ENCODE measurements at regions not wholly inside any gene's neighbourhood (a gene's known extent, or its start where the extent isn't known, plus 50 kb on each side); places are given as distances from the start of the nearest gene placed in this dataset.

DNA sequence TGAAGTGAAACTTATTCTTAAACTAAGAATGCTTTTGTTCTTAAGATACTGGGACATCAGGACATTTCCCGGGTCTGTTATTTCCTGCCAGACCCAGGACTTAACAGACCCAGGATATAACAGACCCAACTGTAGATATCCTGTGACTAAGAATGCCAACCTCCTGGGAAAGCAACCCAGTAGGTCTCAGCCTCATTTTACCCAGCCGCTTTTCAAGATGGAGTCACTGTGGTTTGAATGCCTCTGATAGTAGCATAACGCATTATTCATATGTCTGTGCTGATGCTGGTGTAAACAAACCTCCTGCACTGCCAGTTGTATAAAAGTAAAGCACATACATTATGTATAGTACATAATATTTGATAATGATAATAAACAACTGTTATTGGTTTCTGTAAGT lies 185.8 kb upstream of the GPRIN3 start:
- no peak overlapping the region for H3K27ac ChIP-seq (ENCODE audit: low read length in 2 of 2)
- H3K4me1 ChIP-seq (ENCODE audit: control insufficient read depth in 2 of 2, insufficient read depth in 2 of 2, low read length in 2 of 2): no peaks in the 10 kb centered on the region
- POLR2A ChIA-PET: no interaction called here
- no peak overlapping the region for H3K4me3 ChIP-seq (ENCODE audit: control extremely low read depth in 1 of 5, extremely low read depth in 1 of 5, insufficient read depth in 1 of 5, low read depth in 2 of 5, low read length in 4 of 5)
- H3K36me3 ChIP-seq (replicated peaks in 1 of 2; ENCODE audit: control extremely low read depth in 1 of 2, control insufficient read depth in 1 of 2, extremely low read depth in 1 of 2, insufficient read depth in 2 of 2, low read length in 1 of 2): no peaks in the 10 kb centered on the region
- no peaks in the 10 kb centered on the region for H4K20me1 ChIP-seq (ENCODE audit: control insufficient read depth, insufficient read depth, low read length, poor library complexity, severe bottlenecking)
- no peak overlapping the region for H3K4me3 Mint-ChIP-seq
- H3K27me3 ChIP-seq (replicated peaks in 1 of 4; ENCODE audit: control extremely low read depth in 1 of 4, control insufficient read depth in 3 of 4, insufficient read depth in 4 of 4, low read length in 3 of 4): no peaks in the 10 kb centered on the region
- no peak overlapping the region for H3K4me2 ChIP-seq (replicated peaks; ENCODE audit: low read depth, low read length, poor library complexity, severe bottlenecking)
- TF ChIP-seq EZH2 (IDR thresholded peaks at IDR 0.05; ENCODE audit: borderline replicate concordance, insufficient read depth, low read depth, low read length, poor library complexity, severe bottlenecking): no peak
- TF ChIP-seq, protein P1, sequence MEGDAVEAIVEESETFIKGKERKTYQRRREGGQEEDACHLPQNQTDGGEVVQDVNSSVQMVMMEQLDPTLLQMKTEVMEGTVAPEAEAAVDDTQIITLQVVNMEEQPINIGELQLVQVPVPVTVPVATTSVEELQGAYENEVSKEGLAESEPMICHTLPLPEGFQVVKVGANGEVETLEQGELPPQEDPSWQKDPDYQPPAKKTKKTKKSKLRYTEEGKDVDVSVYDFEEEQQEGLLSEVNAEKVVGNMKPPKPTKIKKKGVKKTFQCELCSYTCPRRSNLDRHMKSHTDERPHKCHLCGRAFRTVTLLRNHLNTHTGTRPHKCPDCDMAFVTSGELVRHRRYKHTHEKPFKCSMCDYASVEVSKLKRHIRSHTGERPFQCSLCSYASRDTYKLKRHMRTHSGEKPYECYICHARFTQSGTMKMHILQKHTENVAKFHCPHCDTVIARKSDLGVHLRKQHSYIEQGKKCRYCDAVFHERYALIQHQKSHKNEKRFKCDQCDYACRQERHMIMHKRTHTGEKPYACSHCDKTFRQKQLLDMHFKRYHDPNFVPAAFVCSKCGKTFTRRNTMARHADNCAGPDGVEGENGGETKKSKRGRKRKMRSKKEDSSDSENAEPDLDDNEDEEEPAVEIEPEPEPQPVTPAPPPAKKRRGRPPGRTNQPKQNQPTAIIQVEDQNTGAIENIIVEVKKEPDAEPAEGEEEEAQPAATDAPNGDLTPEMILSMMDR (IDR thresholded peaks at IDR 0.05): no peak
- no peak overlapping the region for H3K9ac ChIP-seq (ENCODE audit: low read length)
- H3K4me1 Mint-ChIP-seq: peaks cover 3% of the 10 kb centered on the region
- no peaks in the 10 kb centered on the region for H3K79me2 ChIP-seq (ENCODE audit: control insufficient read depth, insufficient read depth, low read length)
- intact Hi-C loops (cut with micrococcal nuclease): no loop called here
- WGBS (ENCODE audit: insufficient coverage): 91% methylated on average over 1 of the region's 3 CpGs
- H3K9me3 ChIP-seq (ENCODE audit: control extremely low read depth in 1 of 3, control insufficient read depth in 2 of 3, insufficient read depth in 1 of 3, low read length in 2 of 3): peaks cover 0 to 7% (median 0%) of the 10 kb centered on the region in 3 donors
- CTCF ChIA-PET: no interaction called here
- ATAC-seq (ENCODE audit: low read depth) (no peak), DNase-seq (no peak)
- no peak overlapping the region for H2AFZ ChIP-seq (ENCODE audit: insufficient read depth, low read depth, low read length, poor library complexity, severe bottlenecking)
- no peaks in the 10 kb centered on the region for H3K27me3 Mint-ChIP-seq
- no peaks in the 10 kb centered on the region for H3K9me3 Mint-ChIP-seq (ENCODE audit: insufficient read depth)
- H3K27ac Mint-ChIP-seq: no peak overlapping the region

DNA sequence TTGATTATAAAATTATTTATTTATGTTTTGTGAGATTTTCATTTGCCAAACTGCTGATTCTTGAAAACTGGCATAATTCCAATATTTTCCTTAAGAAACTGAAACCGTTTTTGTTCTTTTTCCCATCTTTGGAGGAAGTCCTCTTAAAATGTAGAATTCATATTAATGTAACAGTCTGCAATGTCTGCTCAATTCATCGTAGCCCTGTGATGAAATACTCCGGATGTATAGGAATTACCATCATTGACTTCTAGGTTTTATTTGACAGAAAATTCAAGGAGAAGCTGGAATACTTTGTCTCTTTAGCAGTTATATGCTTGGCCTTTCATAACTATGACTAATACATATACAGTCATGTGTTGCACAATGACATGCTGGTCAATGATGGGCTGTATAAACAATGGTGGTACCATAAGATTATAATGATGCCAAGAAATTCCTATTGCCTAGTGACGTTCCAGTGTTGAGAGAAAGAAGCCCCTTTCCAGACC lies 185.0 kb upstream of the GPRIN3 start:
- CTCF ChIA-PET: no interaction called here
- ATAC-seq (ENCODE audit: low read depth) (no peak), DNase-seq (no peak)
- no peaks in the 10 kb centered on the region for H3K27me3 ChIP-seq (replicated peaks in 1 of 4; ENCODE audit: control extremely low read depth in 1 of 4, control insufficient read depth in 3 of 4, insufficient read depth in 4 of 4, low read length in 3 of 4)
- TF ChIP-seq, protein P1 (IDR thresholded peaks at IDR 0.05): no peak
- no peak for TF ChIP-seq EZH2 (IDR thresholded peaks at IDR 0.05; ENCODE audit: borderline replicate concordance, insufficient read depth, low read depth, low read length, poor library complexity, severe bottlenecking)
- H3K4me3 Mint-ChIP-seq: no peak overlapping the region
- WGBS (ENCODE audit: insufficient coverage): 60% methylated on average over 1 of the region's 4 CpGs
- H3K4me3 ChIP-seq (ENCODE audit: control extremely low read depth in 1 of 5, extremely low read depth in 1 of 5, insufficient read depth in 1 of 5, low read depth in 2 of 5, low read length in 4 of 5): no peak overlapping the region
- no peaks in the 10 kb centered on the region for H4K20me1 ChIP-seq (ENCODE audit: control insufficient read depth, insufficient read depth, low read length, poor library complexity, severe bottlenecking)
- POLR2A ChIA-PET: no interaction called here
- no peak overlapping the region for H3K27ac ChIP-seq (ENCODE audit: low read length in 2 of 2)
- no peak overlapping the region for H3K9ac ChIP-seq (ENCODE audit: low read length)
- H3K36me3 ChIP-seq (replicated peaks in 1 of 2; ENCODE audit: control extremely low read depth in 1 of 2, control insufficient read depth in 1 of 2, extremely low read depth in 1 of 2, insufficient read depth in 2 of 2, low read length in 1 of 2): no peaks in the 10 kb centered on the region
- no peak overlapping the region for H2AFZ ChIP-seq (ENCODE audit: insufficient read depth, low read depth, low read length, poor library complexity, severe bottlenecking)
- H3K9me3 Mint-ChIP-seq (ENCODE audit: insufficient read depth): no peaks in the 10 kb centered on the region
- intact Hi-C loops (cut with micrococcal nuclease): no loop called here
- H3K4me2 ChIP-seq (replicated peaks; ENCODE audit: low read depth, low read length, poor library complexity, severe bottlenecking): no peak overlapping the region
- H3K79me2 ChIP-seq (ENCODE audit: control insufficient read depth, insufficient read depth, low read length): no peaks in the 10 kb centered on the region
- H3K4me1 ChIP-seq (ENCODE audit: control insufficient read depth in 2 of 2, insufficient read depth in 2 of 2, low read length in 2 of 2): no peaks in the 10 kb centered on the region
- peaks cover 0 to 7% (median 0%) of the 10 kb centered on the region in 3 donors for H3K9me3 ChIP-seq (ENCODE audit: control extremely low read depth in 1 of 3, control insufficient read depth in 2 of 3, insufficient read depth in 1 of 3, low read length in 2 of 3)
- no peaks in the 10 kb centered on the region for H3K27me3 Mint-ChIP-seq
- H3K4me1 Mint-ChIP-seq: peaks cover 3% of the 10 kb centered on the region
- H3K27ac Mint-ChIP-seq: no peak overlapping the region
